Right ventricle myocardium superior (tissue), 1 donor: ENCODE measurements at regions not wholly inside any gene's neighbourhood (a gene's known extent, or its start where the extent isn't known, plus 50 kb on each side); places are given as distances from the start of the nearest gene placed in this dataset.

Source experiments
- ATAC-seq: fragments of 200-7000 bp; cut with Tn5 transposase; one replicate; pipeline ENCODE4 v1.9.1; 2020; ENCODE audit warnings: mild to moderate bottlenecking; ENCODE audit not compliant: poor library complexity
- DNase-seq: peaks from one replicate; pipeline ENCODE4 v3.0.0-alpha.2; 2020
- intact Hi-C: fragments of 100-400 bp; cut with DNase I; formaldehyde crosslinking; loops from one replicate; pipeline ENCODE4 v1.11.2; 2022
- donor health status: DM: no; HTN: yes; CAD: no; lungs with severe emphysema.

GRCh38 chr6:21958428-21958827, 338.4 kb downstream of the PRL start:
- ATAC-seq = no peak
- intact Hi-C loops = no loop called here
- DNase-seq = no peak

DNA sequence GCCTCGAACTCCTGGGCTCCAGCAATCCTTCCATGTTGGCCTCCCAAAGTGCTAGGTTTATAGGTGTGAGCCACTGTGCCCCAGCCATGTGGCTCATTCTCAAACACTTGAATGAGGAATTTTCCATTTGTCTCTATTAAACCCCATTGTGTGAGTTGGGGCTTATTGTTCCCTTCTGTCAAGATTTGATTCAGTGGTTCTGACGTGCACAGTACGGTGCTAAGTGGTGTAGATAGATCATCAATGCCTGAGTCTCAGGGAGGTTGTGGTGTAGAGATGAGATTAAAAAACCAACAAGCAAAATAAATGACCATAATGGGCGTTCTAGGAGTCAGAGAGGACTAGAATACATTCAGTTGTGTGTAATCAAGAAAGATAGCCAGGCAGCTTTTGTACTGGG, 335.6 kb downstream of the PRL start:
- no peak for DNase-seq
- intact Hi-C loops = no loop called here

GRCh38 chr6:21965016-21965415, 331.8 kb downstream of the PRL start:
- no peak for ATAC-seq
- intact Hi-C loops = no loop called here
- DNase-seq = no peak

More for the DNA sequence above, 335.6 kb downstream of the PRL start:
- no peak for ATAC-seq

- intact Hi-C loops = no loop called here
- DNase-seq (no peak), ATAC-seq (no peak)
Observed at GRCh38 chr6:21965953-21966539, 330.8 kb downstream of the PRL start.

DNA sequence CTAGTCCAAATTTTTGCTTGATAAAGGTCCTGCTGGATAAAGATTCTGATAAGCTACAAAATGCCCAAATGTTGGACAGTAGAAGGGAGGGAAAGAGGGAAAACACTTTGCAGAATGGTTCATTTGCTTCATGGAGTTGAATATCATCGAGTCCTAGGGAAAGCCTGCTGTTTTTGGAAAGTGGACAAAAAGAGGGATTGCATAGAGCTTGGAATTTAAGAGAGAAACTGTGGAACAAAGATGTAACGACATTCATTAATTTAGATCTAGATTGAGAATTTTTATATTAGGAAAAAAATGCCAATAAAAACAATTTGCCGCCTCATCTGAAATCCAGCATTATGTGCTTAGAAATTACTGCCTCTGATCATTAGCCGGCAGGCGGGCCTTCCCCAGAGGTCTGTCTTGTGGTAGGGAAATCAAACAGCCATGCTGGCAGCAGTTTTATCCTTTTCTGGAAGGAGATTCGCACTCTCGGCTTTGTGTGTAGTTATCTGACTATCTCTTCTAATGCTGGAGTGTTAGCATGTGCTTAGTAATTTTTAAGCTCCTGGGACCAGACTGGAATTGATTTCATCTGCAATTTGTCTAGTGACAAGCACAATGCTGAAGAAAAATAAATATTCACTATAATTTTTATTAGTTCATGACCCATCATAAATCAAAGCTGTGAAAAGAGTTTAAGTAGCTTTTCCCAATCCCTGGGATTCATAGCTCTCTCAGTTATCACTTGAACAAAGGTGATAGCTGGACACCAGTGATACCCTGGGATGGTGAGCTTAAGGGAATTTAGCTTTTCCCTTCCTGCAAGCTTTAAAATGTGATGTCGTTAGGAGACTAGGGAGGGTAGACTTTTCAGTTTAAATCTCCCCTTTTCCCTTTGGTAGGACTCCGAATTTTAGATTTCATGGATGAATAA, 329.5 kb downstream of the PRL start:
- ATAC-seq = no peak

GRCh38 chr6:21968411-21968810, 328.4 kb downstream of the PRL start:
- DNase-seq (no peak), ATAC-seq (no peak)
- intact Hi-C loops = no loop called here

More for the DNA sequence above, 329.5 kb downstream of the PRL start:
- DNase-seq = no peak
- intact Hi-C loops = no loop called here

DNA sequence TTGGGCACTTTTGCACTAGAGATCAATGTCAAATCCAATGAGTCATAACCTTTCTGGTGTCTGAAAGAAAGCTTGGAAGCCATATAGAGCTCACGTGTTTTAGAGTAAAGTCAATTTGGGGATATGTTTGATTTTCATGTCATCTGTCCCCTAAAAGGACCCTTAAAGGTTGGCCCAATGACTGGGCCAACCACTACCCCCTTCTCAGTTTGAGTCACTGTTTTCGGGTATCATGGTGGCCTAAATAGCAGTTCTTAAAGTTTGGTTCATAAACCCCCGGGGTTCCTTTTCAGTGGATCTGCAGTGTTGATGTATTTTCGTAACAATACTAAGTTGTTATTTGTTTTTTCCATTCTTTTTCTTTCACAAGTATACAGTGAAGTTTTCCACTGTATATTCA, 327.6 kb downstream of the PRL start:
- DNase-seq (no peak), ATAC-seq (no peak)
- intact Hi-C loops = no loop called here

GRCh38 chr6:21970569-21971300, 326.1 kb downstream of the PRL start:
- intact Hi-C loops = no loop called here
- no peak for ATAC-seq

GRCh38 chr6:21971541-21971940, 325.3 kb downstream of the PRL start:
- ATAC-seq = no peak
- intact Hi-C loops = no loop called here

More at GRCh38 chr6:21970569-21971300, 326.1 kb downstream of the PRL start:
- no peak for DNase-seq

DNA sequence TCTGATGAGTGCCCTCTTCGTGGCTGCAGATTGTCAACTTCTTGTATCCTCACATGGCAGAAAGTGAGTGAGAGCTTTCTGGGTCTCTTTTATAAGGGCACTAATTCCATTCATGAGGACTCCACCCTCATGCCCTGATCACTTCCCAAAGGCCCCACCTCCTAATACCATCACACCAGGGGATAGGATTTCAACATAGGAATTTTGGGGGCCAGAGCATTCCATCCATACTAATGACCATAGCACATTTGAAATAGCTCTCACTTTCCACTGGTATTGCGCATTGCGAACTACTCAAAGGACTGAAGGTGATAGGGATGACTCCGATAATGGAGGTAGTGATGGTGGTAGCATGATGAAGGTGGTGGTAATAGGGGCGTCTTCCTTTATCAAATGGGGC, 324.3 kb downstream of the PRL start:
- ATAC-seq (no peak), DNase-seq (no peak)
- intact Hi-C loops = no loop called here

More at GRCh38 chr6:21971541-21971940, 325.3 kb downstream of the PRL start:
- no peak for DNase-seq

DNA sequence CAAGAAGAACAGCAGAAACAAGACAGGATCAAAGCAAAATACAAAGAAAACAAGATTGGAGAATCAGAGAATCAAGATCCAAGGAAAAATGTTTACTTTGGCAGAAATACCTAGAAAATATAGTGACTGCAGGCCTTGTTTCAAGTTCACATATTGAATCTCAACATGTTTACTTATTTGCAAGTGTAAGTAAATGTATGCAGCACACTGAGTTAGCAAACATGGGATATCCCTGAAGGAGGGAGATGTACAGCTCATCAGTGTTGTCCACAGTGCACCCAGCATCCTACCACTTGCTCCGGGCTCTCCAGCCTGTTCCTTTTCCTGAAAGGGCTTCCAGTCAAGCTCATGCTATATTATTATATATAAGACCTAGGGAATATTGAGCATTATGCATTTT, 319.5 kb downstream of the PRL start:
- no peak for DNase-seq
- intact Hi-C loops = no loop called here
- ATAC-seq = no peak

- intact Hi-C loops = no loop called here
- DNase-seq (no peak), ATAC-seq (no peak)
Observed at GRCh38 chr6:21981235-21981833, 315.5 kb downstream of the PRL start.

DNA sequence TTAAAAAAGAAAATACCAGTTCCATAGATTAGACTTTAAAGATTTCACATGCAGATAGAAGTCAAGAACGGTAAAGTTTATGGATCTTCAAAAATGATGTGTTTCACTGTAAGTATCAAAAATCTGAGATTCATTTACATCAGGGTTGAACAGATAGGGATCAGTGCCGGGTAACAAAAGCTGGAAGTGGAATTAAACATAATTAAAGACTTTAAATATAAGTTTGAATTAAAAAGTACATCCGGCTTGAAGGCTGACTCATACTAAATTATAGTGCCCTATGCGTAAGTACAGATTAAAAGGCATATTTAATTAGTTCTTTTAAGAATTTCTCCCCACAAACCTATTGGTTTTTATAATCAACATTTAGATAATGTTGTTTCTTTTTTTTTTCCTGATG, 312.7 kb downstream of the PRL start:
- intact Hi-C loops = no loop called here
- ATAC-seq = no peak
- DNase-seq = no peak

GRCh38 chr6:21984561-21984960, 312.3 kb downstream of the PRL start:
- intact Hi-C loops = no loop called here
- DNase-seq = no peak
- ATAC-seq = no peak

- ATAC-seq = no peak
- intact Hi-C loops = no loop called here
- DNase-seq = no peak
Observed at GRCh38 chr6:21985904-21986303, 310.9 kb downstream of the PRL start.

GRCh38 chr6:21986703-21987102, 310.1 kb downstream of the PRL start:
- intact Hi-C loops = no loop called here

DNA sequence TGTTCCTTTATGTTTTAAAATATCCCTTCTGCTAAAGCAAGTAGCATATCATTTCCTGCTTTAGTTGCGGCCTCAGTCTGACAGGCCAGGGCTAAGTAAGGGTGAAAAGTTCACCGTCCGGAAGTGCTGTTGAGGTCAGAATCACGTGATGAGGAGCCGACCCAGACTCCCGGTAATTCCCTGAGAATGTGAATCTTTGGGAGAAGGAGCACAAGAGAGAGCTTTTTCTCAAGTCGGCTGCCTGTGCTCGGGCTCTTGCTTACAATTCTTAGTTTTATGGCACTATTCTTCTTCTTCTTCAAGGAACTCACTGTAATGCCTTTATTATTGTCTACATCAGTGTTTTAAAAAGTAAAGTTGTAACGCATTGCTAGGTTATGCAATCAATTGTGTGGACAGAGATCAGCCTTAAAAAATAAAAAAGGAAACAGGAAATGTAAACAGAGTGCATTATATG, 309.3 kb downstream of the PRL start:
- ATAC-seq (peak; percentile 98), DNase-seq (peak; percentile 63)
- intact Hi-C loops = no loop called here

More at GRCh38 chr6:21986703-21987102, 310.1 kb downstream of the PRL start:
- ATAC-seq (peak; percentile 42), DNase-seq (no peak)

- intact Hi-C loops = no loop called here
- ATAC-seq = no peak
- DNase-seq = no peak
Observed at GRCh38 chr6:21990577-21990976, 306.3 kb downstream of the PRL start.
